Bronchial epithelial cell (primary cell): ENCODE measurements at regions not wholly inside any gene's neighbourhood (a gene's known extent, or its start where the extent isn't known, plus 50 kb on each side); places are given as distances from the start of the nearest gene placed in this dataset.
"Not testable (repeated sequence)": the region's sequence is repeated elsewhere in the genome, so short reads cannot be mapped to it uniquely, and the experiment has no call there.

Source experiments
- DNase-seq: peaks from one replicate; pipeline ENCODE4 v3.0.0-alpha.2; 2010; ENCODE audit warnings: low read depth
- FAIRE-seq: peaks from 2 replicates; lab custom pipeline; 2011; peaks lifted over from hg19 to GRCh38; lab: Jason Lieb, UNC
- H3K27me3 ChIP-seq: 2 replicates; pipeline ENCODE4 v1.5.1; 2011; ENCODE audit warnings: low read length; ENCODE audit not compliant: control insufficient read depth, insufficient read depth
- H3K36me3 ChIP-seq: 2 replicates; pipeline ENCODE4 v1.5.1; 2011; ENCODE audit warnings: low read length; ENCODE audit not compliant: control insufficient read depth, insufficient read depth
- H3K4me3 ChIP-seq: 2 replicates; pipeline ENCODE4 v1.5.1; 2011; ENCODE audit warnings: mild to moderate bottlenecking, low read depth, low read length, control low read depth
- TF ChIP-seq, protein P1 (sequence below): IDR thresholded peaks from 2 replicates; pipeline ENCODE4 v1.5.1; 2011; ENCODE audit warnings: mild to moderate bottlenecking, moderate library complexity, low read length, control low read depth, inconsistent platforms; ENCODE audit not compliant: insufficient read depth, severe bottlenecking

DNA sequence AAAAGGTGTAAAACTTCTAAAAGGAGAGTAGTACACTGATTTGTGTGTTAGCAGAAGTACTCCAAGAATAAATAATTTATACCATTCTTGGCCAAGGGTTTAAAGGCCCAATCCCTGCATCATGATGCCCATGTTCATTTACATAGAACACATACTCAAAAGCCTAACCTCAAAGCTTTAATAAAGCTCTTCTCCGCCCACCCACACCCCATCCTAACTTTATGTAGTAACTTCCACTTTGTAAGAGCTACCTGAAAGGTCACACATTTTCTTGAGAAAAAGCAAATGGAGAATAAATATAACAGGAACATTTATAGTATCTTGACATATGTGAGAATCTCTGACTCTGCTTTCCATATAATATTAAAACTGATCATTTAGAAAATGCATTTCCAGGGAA, 148.8 kb upstream of the FREM1 start:
- no peaks in the 10 kb centered on the region for H3K36me3 ChIP-seq
- TF ChIP-seq, protein P1, sequence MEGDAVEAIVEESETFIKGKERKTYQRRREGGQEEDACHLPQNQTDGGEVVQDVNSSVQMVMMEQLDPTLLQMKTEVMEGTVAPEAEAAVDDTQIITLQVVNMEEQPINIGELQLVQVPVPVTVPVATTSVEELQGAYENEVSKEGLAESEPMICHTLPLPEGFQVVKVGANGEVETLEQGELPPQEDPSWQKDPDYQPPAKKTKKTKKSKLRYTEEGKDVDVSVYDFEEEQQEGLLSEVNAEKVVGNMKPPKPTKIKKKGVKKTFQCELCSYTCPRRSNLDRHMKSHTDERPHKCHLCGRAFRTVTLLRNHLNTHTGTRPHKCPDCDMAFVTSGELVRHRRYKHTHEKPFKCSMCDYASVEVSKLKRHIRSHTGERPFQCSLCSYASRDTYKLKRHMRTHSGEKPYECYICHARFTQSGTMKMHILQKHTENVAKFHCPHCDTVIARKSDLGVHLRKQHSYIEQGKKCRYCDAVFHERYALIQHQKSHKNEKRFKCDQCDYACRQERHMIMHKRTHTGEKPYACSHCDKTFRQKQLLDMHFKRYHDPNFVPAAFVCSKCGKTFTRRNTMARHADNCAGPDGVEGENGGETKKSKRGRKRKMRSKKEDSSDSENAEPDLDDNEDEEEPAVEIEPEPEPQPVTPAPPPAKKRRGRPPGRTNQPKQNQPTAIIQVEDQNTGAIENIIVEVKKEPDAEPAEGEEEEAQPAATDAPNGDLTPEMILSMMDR = no peak
- H3K4me3 ChIP-seq = no peak overlapping the region
- no peaks in the 10 kb centered on the region for H3K27me3 ChIP-seq
- DNase-seq (no peak), FAIRE-seq (no peak)

DNA sequence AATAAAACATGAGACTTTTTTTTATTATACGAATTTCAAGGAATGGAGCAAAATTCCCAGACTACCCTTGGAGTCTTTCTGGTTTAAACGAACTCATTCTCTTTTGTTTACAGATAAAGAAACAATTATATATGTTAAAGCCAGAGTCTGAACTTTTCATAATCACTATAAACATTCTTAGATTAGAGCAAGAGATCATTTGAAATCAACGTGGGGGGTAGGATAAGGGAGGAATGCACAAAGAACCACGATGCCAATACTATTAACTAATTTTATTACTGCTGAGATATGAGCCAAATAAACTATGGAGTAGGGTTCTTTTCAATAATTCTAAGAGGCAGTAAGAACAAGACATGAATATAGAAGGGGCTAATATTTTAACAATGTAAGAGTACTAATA, 148.0 kb upstream of the FREM1 start:
- no peaks in the 10 kb centered on the region for H3K36me3 ChIP-seq
- no peak for FAIRE-seq
- DNase-seq = no peak
- H3K4me3 ChIP-seq = no peak overlapping the region
- TF ChIP-seq, protein P1 = no peak
- H3K27me3 ChIP-seq = no peaks in the 10 kb centered on the region

DNA sequence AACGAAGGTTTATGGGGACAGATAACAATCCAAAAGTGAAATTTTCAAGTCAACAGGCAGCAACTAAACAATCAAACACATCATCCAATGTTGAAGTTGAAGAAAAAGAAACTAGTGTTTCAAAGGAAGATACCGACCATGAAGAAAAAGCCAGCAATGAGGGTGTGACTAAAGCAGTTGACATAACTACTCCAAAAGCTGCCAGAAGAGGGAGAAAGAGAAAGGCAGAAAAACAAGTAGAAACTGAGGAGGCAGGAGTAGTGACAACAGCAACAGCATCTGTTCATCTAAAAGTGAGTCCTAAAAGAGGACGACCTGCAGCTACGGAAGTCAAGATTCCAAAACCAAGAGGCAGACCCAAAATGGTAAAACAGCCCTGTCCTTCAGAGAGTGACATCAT, 145.1 kb upstream of the FREM1 start:
- not testable (repeated sequence) for DNase-seq, H3K36me3 ChIP-seq, H3K4me3 ChIP-seq, H3K27me3 ChIP-seq
- peak; percentile 50 for FAIRE-seq

DNA sequence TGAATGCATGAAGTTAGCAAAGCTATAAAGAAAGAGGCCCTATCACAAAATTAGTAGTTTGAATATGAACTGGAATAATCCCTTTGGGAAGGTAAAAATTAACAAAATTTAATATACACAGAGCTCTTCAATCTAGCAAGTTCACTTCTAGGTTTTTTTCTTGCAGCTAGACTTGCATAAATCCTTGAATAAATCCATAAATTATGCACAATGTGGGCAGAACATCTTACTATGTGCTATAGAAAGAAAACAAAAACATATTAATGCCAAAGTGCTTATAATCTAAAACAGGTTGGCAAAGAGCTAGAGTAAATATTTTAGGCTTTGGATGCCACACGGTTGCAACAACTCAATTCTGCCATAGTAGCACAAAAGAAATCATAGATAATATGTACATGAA, 138.5 kb upstream of the FREM1 start:
- Histone ChIP-seq H3K4me3 (no peak overlapping the region), H3K36me3 (no peaks in the 10 kb centered on the region), H3K27me3 (no peaks in the 10 kb centered on the region)
- TF ChIP-seq, protein P1 = no peak
- FAIRE-seq (no peak), DNase-seq (no peak)

DNA sequence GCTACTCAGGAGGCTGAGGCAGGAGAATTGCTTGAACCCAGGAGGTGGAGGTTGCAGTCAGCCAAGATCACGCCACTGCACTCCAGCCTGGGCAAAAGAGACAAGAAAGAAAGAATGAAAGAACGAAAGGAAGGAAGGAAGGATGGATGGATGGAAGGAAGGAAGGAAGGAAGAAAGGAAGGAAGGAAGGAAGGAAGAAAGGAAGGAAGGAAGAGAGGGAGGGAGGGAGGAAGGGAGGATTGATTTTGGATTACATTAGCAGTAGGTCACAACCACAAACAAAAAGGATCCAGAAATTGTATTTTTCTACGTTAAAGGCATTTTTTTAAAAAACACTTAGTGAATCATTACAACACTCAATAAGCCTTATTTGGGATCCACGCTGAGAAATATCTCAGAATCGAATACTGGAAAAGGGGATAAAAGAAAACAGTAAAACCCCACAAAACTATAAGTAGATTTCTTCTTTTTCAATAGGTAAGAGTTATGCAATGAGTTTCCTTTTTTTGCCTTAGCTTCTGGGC, 136.9 kb upstream of the FREM1 start:
- no peaks in the 10 kb centered on the region for H3K36me3 ChIP-seq
- DNase-seq (no peak), FAIRE-seq (no peak)
- no peaks in the 10 kb centered on the region for H3K27me3 ChIP-seq
- no peak overlapping the region for H3K4me3 ChIP-seq
- TF ChIP-seq, protein P1 = no peak

DNA sequence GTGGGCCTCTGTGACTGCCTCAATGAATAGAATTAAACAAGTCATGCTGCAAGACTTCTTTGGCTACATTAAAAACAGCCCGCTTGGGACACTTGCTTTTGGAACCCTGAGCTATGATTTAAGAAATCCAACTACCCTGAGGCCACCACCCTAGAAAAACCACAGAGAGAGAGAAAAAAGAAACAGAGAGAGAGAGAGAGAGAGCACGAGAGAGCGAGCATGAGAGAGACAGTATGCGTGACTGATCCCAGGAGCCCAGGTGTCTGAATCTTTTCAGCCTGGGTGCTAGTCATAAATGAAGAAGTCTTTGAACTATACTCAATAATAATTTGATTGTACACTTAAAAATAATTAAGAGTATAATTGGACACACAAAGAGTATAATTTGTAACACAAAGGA, 123.1 kb upstream of the FREM1 start:
- FAIRE-seq = no peak

More for the DNA sequence above, 123.1 kb upstream of the FREM1 start:
- TF ChIP-seq, protein P1 = no peak
- Histone ChIP-seq H3K27me3 (no peaks in the 10 kb centered on the region), H3K4me3 (no peak overlapping the region), H3K36me3 (no peaks in the 10 kb centered on the region)
- DNase-seq = no peak
